Omental fat pad (tissue), 3 donors: ENCODE measurements at regions not wholly inside any gene's neighbourhood (a gene's known extent, or its start where the extent isn't known, plus 50 kb on each side); places are given as distances from the start of the nearest gene placed in this dataset.

Source experiments
- ATAC-seq: fragments of 150-250 bp; one replicate; pipeline ENCODE4 v1.9.1; 2016; ENCODE audit warnings: mild to moderate bottlenecking, moderate library complexity; ENCODE audit not compliant: low FRiP score
- DNase-seq: peaks from one replicate; pipeline ENCODE4 v3.0.0-alpha.2; 2019; ENCODE audit warnings: low spot score
- CTCF ChIP-seq, 3 donors: fragments of 450-650 bp; IDR thresholded peaks; one replicate each; pipeline ENCODE4 v1.5.1; 2016 to 2017; ENCODE audit warnings: antibody characterized with exemption in 3 of 3, mild to moderate bottlenecking in 3 of 3, moderate library complexity in 2 of 3

GRCh38 chr2:118250463-118250862 is 162.2 kb downstream of the INSIG2 start:
- TF ChIP-seq CTCF (IDR thresholded peaks at IDR 0.05): no peak
- ATAC-seq: no peak
- no peak for DNase-seq

- DNase-seq (no peak), ATAC-seq (no peak)
- TF ChIP-seq CTCF (IDR thresholded peaks at IDR 0.05): no peak
Observed at GRCh38 chr2:118250001-118250400, 161.7 kb downstream of the INSIG2 start.

GRCh38 chr2:118249531-118249930 is 161.3 kb downstream of the INSIG2 start:
- DNase-seq (no peak), ATAC-seq (no peak)
- TF ChIP-seq CTCF (IDR thresholded peaks at IDR 0.05): no peak

- ATAC-seq (peak; percentile 41), DNase-seq (no peak)
- TF ChIP-seq CTCF (IDR thresholded peaks at IDR 0.05): no peak
Observed at GRCh38 chr2:118246726-118247125, 158.5 kb downstream of the INSIG2 start.

- ATAC-seq (no peak), DNase-seq (no peak)
- no peak for TF ChIP-seq CTCF (IDR thresholded peaks at IDR 0.05)
Observed at GRCh38 chr2:118246079-118246478, 157.8 kb downstream of the INSIG2 start.

GRCh38 chr2:118244686-118245085 is 156.4 kb downstream of the INSIG2 start:
- no peak for TF ChIP-seq CTCF (IDR thresholded peaks at IDR 0.05)

GRCh38 chr2:118243031-118243430 is 154.8 kb downstream of the INSIG2 start:
- no peak for DNase-seq
- no peak for ATAC-seq
- TF ChIP-seq CTCF (IDR thresholded peaks at IDR 0.05): no peak

More at GRCh38 chr2:118244686-118245085, 156.4 kb downstream of the INSIG2 start:
- DNase-seq (no peak), ATAC-seq (no peak)
